ENCODE measurements at regions not wholly inside any gene's neighbourhood (a gene's known extent, or its start where the extent isn't known, plus 50 kb on each side); places are given as distances from the start of the nearest gene placed in this dataset.

DNA sequence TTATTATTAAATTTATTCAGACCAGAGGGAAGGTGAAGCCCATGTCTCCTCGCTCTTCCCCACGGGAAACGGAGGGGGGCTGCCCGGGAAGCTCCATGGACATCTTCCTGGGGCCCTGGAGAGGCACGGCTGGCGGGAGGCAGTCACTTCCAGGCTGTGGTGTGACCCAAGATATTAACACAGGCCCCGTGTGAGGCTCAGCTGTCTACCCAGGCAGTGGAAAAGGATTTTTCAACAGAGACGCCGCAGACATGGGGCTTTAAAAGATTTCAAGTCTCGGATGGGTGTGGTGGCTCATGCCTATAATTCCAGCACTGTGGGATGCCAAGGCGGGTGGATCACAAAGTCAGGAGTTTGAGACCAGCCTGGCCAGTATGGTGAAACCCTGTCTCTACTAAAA, 117.9 kb downstream of the ERMARD start:
- no peak for TF ChIP-seq EZH2phosphoT487 (IDR thresholded peaks at IDR 0.05; ENCODE audit: insufficient read depth, low read depth)
- no peak for TF ChIP-seq EZH2 (IDR thresholded peaks at IDR 0.05; ENCODE audit: insufficient read depth, poor library complexity, severe bottlenecking)
